OCI-LY3 (cell line): ENCODE measurements at regions not wholly inside any gene's neighbourhood (a gene's known extent, or its start where the extent isn't known, plus 50 kb on each side); places are given as distances from the start of the nearest gene placed in this dataset.

Experiments
- H2AFZ ChIP-seq: fragments of 200-600, 300-600 bp; shearing (Covaris generic); 2 replicates; pipeline ENCODE4 v1.6.0; 2014; ENCODE audit warnings: antibody characterized with exemption, low read depth, low read length
- H3K27ac ChIP-seq: fragments of 200-600, 300-600 bp; sonication (generic); 2 replicates; pipeline ENCODE4 v1.5.1; 2014; ENCODE audit warnings: mild to moderate bottlenecking, low read length, moderate library complexity, mixed read lengths
- H3K27me3 ChIP-seq: fragments of 200-600, 300-600 bp; sonication (generic); 2 replicates; pipeline ENCODE4 v1.6.1; 2014; ENCODE audit warnings: low read depth, low read length, mixed read lengths
- H3K36me3 ChIP-seq: fragments of 200-600, 300-600 bp; sonication (generic); replicated peaks from 2 replicates; pipeline ENCODE3; 2014; ENCODE audit warnings: low read depth, low read length, mixed read lengths
- H3K4me1 ChIP-seq: fragments of 300-600, 200-600 bp; sonication (generic); 2 replicates; pipeline ENCODE4 v1.6.1; 2014; ENCODE audit warnings: low read length, mixed read lengths
- H3K4me2 ChIP-seq: fragments of 200-600, 300-600 bp; sonication (generic); 2 replicates; pipeline ENCODE4 v1.6.1; 2014; ENCODE audit warnings: low read length, mixed read lengths
- H3K4me3 ChIP-seq: fragments of 300-600, 200-600 bp; sonication (generic); 2 replicates; pipeline ENCODE4 v1.5.1; 2014; ENCODE audit warnings: antibody characterized with exemption, mild to moderate bottlenecking, low read length, moderate library complexity
- H3K79me2 ChIP-seq: fragments of 300-600, 200-600 bp; shearing (Covaris generic); 2 replicates; pipeline ENCODE4 v1.6.1; 2014; ENCODE audit warnings: mild to moderate bottlenecking, low read length, mixed read lengths
- H3K9ac ChIP-seq: fragments of 300-600, 200-600 bp; shearing (Covaris generic); 2 replicates; pipeline ENCODE4 v1.6.0; 2014; ENCODE audit warnings: mild to moderate bottlenecking, low read length, moderate library complexity
- H3K9me3 ChIP-seq: fragments of 200-600, 300-600 bp; shearing (Covaris generic); 2 replicates; pipeline ENCODE4 v1.6.1; 2014; ENCODE audit warnings: low read length, mixed read lengths; ENCODE audit not compliant: insufficient read depth
- H4K20me1 ChIP-seq: fragments of 200-600, 300-600 bp; sonication (generic); 2 replicates; pipeline ENCODE4 v1.6.1; 2016; ENCODE audit warnings: low read length, mixed read lengths; ENCODE audit not compliant: insufficient read depth
- CTCF ChIP-seq: fragments of 200-600, 300-600 bp; sonication (generic); IDR thresholded peaks from 2 replicates; pipeline ENCODE4 v1.5.1; 2014; ENCODE audit warnings: antibody characterized with exemption, low read length, low read depth
- EZH2phosphoT487 ChIP-seq: fragments of 200-600 bp; shearing (Covaris generic); IDR thresholded peaks from 2 replicates; pipeline ENCODE4 v1.6.1; 2018; ENCODE audit warnings: antibody characterized with exemption, mixed run types, low read depth

GRCh38 chr16:63563819-63564505 is 1527.7 kb upstream of the CDH8 start:
- Histone ChIP-seq H3K9me3 (no peaks in the 10 kb centered on the region), H3K9ac (no peak overlapping the region), H3K27ac (no peak overlapping the region), H3K79me2 (no peaks in the 10 kb centered on the region), H2AFZ (no peak overlapping the region), H3K36me3 (no peaks in the 10 kb centered on the region), H4K20me1 (no peaks in the 10 kb centered on the region), H3K27me3 (no peaks in the 10 kb centered on the region), H3K4me1 (no peaks in the 10 kb centered on the region), H3K4me2 (no peak overlapping the region), H3K4me3 (no peak overlapping the region)
- TF ChIP-seq EZH2phosphoT487 (no peak), CTCF (no peak)

GRCh38 chr16:63553980-63554379 is 1517.7 kb upstream of the CDH8 start:
- H3K4me2 ChIP-seq: no peak overlapping the region
- H3K79me2 ChIP-seq: no peaks in the 10 kb centered on the region
- H4K20me1 ChIP-seq: no peaks in the 10 kb centered on the region
- H3K27me3 ChIP-seq: no peaks in the 10 kb centered on the region
- no peak overlapping the region for H3K27ac ChIP-seq
- no peak overlapping the region for H3K4me3 ChIP-seq
- TF ChIP-seq CTCF (no peak), EZH2phosphoT487 (no peak)
- H3K4me1 ChIP-seq: no peaks in the 10 kb centered on the region
- no peak overlapping the region for H3K9ac ChIP-seq
- H2AFZ ChIP-seq: no peak overlapping the region
- no peaks in the 10 kb centered on the region for H3K9me3 ChIP-seq
- H3K36me3 ChIP-seq: no peaks in the 10 kb centered on the region

GRCh38 chr16:63539276-63539675 is 1503.0 kb upstream of the CDH8 start:
- H3K9me3 ChIP-seq: no peaks in the 10 kb centered on the region
- TF ChIP-seq CTCF (no peak), EZH2phosphoT487 (no peak)
- no peak overlapping the region for H3K27ac ChIP-seq
- H3K4me2 ChIP-seq: no peak overlapping the region
- no peaks in the 10 kb centered on the region for H3K27me3 ChIP-seq
- no peaks in the 10 kb centered on the region for H3K79me2 ChIP-seq
- H3K4me3 ChIP-seq: no peak overlapping the region
- H2AFZ ChIP-seq: no peak overlapping the region
- H3K4me1 ChIP-seq: no peaks in the 10 kb centered on the region
- no peaks in the 10 kb centered on the region for H4K20me1 ChIP-seq
- H3K36me3 ChIP-seq: no peaks in the 10 kb centered on the region
- H3K9ac ChIP-seq: no peak overlapping the region

- no peaks in the 10 kb centered on the region for H4K20me1 ChIP-seq
- no peak overlapping the region for H3K4me2 ChIP-seq
- no peak overlapping the region for H2AFZ ChIP-seq
- no peaks in the 10 kb centered on the region for H3K36me3 ChIP-seq
- no peak overlapping the region for H3K9ac ChIP-seq
- H3K27me3 ChIP-seq: no peaks in the 10 kb centered on the region
- H3K4me1 ChIP-seq: no peaks in the 10 kb centered on the region
- no peaks in the 10 kb centered on the region for H3K79me2 ChIP-seq
- no peaks in the 10 kb centered on the region for H3K9me3 ChIP-seq
- H3K27ac ChIP-seq: no peak overlapping the region
- no peak overlapping the region for H3K4me3 ChIP-seq
- TF ChIP-seq EZH2phosphoT487: no peak
- TF ChIP-seq CTCF: no peak
Measured at GRCh38 chr16:63530974-63531373, 1494.7 kb upstream of the CDH8 start.
